ENCODE measurements at regions not wholly inside any gene's neighbourhood (a gene's known extent, or its start where the extent isn't known, plus 50 kb on each side); places are given as distances from the start of the nearest gene placed in this dataset.

DNA sequence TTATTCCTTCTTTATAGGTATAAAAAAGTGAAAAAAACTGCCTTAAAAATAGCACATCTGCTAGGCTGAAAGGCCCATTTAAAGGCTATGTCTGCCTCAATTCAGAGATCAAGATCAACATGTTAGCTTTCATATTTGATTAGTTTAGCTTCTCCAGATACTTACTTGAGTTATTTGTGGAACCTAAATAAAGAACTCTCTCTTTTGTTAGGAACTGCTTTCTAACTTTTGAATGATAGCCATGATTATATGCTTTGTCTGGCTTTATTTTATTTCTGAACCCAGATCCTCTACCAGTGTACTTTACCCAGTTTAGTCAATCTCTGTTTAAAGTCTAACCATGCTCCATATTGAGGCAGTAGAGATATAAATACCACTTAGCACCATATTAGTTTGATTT, 515.5 kb upstream of the SEMA3D start:
- H3K27me3 ChIP-seq (ENCODE audit: control insufficient read depth, insufficient read depth, low read length, poor library complexity, severe bottlenecking), result no peaks in the 10 kb centered on the region
- no peaks in the 10 kb centered on the region for H3K9me3 ChIP-seq (ENCODE audit: control insufficient read depth, low read length)
- no peaks in the 10 kb centered on the region for H3K9me3 Mint-ChIP-seq
- no peak overlapping the region for H3K27ac ChIP-seq (ENCODE audit: low read depth, low read length)
- no peak overlapping the region for H3K4me3 ChIP-seq (ENCODE audit: low read length)
- H3K4me3 Mint-ChIP-seq, result no peak overlapping the region
- H3K4me1 ChIP-seq (ENCODE audit: control insufficient read depth, insufficient read depth, low read length), result no peaks in the 10 kb centered on the region
- TF ChIP-seq, protein P1, sequence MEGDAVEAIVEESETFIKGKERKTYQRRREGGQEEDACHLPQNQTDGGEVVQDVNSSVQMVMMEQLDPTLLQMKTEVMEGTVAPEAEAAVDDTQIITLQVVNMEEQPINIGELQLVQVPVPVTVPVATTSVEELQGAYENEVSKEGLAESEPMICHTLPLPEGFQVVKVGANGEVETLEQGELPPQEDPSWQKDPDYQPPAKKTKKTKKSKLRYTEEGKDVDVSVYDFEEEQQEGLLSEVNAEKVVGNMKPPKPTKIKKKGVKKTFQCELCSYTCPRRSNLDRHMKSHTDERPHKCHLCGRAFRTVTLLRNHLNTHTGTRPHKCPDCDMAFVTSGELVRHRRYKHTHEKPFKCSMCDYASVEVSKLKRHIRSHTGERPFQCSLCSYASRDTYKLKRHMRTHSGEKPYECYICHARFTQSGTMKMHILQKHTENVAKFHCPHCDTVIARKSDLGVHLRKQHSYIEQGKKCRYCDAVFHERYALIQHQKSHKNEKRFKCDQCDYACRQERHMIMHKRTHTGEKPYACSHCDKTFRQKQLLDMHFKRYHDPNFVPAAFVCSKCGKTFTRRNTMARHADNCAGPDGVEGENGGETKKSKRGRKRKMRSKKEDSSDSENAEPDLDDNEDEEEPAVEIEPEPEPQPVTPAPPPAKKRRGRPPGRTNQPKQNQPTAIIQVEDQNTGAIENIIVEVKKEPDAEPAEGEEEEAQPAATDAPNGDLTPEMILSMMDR (conservative IDR thresholded peaks at IDR 0.05), result no peak
- no peaks in the 10 kb centered on the region for H3K36me3 Mint-ChIP-seq (ENCODE audit: low read depth)
- H3K36me3 ChIP-seq (ENCODE audit: control insufficient read depth, insufficient read depth, low read length), result no peaks in the 10 kb centered on the region
- H3K27me3 Mint-ChIP-seq (ENCODE audit: insufficient read depth), result no peaks in the 10 kb centered on the region
- no peak overlapping the region for H3K9ac ChIP-seq (ENCODE audit: extremely low read depth, low read length, poor library complexity, severe bottlenecking)
- no peaks in the 10 kb centered on the region for H3K4me1 Mint-ChIP-seq
- no peak for DNase-seq
- H3K27ac Mint-ChIP-seq, result no peak overlapping the region

DNA sequence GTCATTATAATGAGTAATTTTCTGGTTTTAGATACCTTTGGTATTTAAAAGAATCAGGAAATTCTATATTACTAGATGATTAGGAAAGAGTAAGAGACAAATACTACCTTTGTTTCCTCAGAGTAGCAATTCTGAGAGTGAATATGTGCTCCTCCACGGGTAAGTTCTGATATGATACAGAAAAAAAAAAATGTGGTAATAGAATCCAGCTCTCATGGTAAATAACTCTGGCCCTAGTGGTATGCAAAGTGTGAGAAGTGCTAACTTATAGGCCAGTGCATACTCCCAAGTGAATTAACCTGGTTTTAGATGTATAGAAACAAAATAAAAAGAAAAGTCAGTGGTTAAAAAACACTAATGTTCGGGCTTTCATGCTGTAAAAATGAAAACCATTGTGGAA, 512.6 kb upstream of the SEMA3D start:
- H3K4me1 ChIP-seq (ENCODE audit: control insufficient read depth, insufficient read depth, low read length), result no peaks in the 10 kb centered on the region
- H3K27me3 ChIP-seq (ENCODE audit: control insufficient read depth, insufficient read depth, low read length, poor library complexity, severe bottlenecking), result no peaks in the 10 kb centered on the region
- H3K4me1 Mint-ChIP-seq, result no peaks in the 10 kb centered on the region
- no peaks in the 10 kb centered on the region for H3K9me3 ChIP-seq (ENCODE audit: control insufficient read depth, low read length)
- H3K4me3 Mint-ChIP-seq, result no peak overlapping the region
- WGBS, 2 experiments (ENCODE audit: insufficient coverage in 1 of 2, insufficient read length in 1 of 2), result 89 to 100% methylated on average over 2 of the region's 2 CpGs
- no peak overlapping the region for H3K9ac ChIP-seq (ENCODE audit: extremely low read depth, low read length, poor library complexity, severe bottlenecking)
- no peak for DNase-seq
- H3K27ac ChIP-seq (ENCODE audit: low read depth, low read length), result no peak overlapping the region
- H3K27ac Mint-ChIP-seq, result no peak overlapping the region
- TF ChIP-seq, protein P1 (conservative IDR thresholded peaks at IDR 0.05), result no peak
- no peaks in the 10 kb centered on the region for H3K27me3 Mint-ChIP-seq (ENCODE audit: insufficient read depth)
- no peaks in the 10 kb centered on the region for H3K36me3 ChIP-seq (ENCODE audit: control insufficient read depth, insufficient read depth, low read length)
- no peaks in the 10 kb centered on the region for H3K9me3 Mint-ChIP-seq
- H3K36me3 Mint-ChIP-seq (ENCODE audit: low read depth), result no peaks in the 10 kb centered on the region
- no peak overlapping the region for H3K4me3 ChIP-seq (ENCODE audit: low read length)

DNA sequence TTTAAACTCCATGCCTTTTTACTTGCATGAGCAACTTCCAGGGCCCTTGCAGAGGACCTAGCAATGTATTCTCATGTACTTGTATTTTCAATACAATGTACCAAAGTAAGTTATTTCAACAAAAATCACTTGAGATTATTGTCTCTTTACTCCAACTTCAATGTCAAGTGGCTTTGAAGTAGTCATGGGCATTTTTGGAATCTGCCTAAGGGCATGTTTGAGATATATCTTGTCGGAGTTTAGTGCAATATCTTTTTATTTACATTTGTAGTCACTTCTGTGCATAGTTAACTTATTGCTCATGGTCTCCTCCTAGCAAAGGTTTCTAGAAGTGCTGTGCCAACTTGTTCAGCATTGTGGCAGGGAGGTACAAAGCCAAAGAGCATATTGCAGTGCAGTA, 508.7 kb upstream of the SEMA3D start:
- Histone ChIP-seq H3K4me1 (ENCODE audit: control insufficient read depth, insufficient read depth, low read length) (no peaks in the 10 kb centered on the region), H3K9ac (ENCODE audit: extremely low read depth, low read length, poor library complexity, severe bottlenecking) (no peak overlapping the region), H3K36me3 (ENCODE audit: control insufficient read depth, insufficient read depth, low read length) (no peaks in the 10 kb centered on the region), H3K4me3 (ENCODE audit: low read length) (no peak overlapping the region), H3K27me3 (ENCODE audit: control insufficient read depth, insufficient read depth, low read length, poor library complexity, severe bottlenecking) (no peaks in the 10 kb centered on the region), H3K27ac (ENCODE audit: low read depth, low read length) (no peak overlapping the region), H3K9me3 (ENCODE audit: control insufficient read depth, low read length) (no peaks in the 10 kb centered on the region)
- no peaks in the 10 kb centered on the region for H3K4me1 Mint-ChIP-seq
- no peaks in the 10 kb centered on the region for H3K9me3 Mint-ChIP-seq
- H3K36me3 Mint-ChIP-seq (ENCODE audit: low read depth), result no peaks in the 10 kb centered on the region
- TF ChIP-seq, protein P1 (conservative IDR thresholded peaks at IDR 0.05), result no peak
- DNase-seq, result no peak
- H3K4me3 Mint-ChIP-seq, result no peak overlapping the region
- 100% methylated on average over 1 of the region's 1 CpG; no CpG with 5 or more reads in 1 of the 2 experiments for WGBS, 2 experiments (ENCODE audit: insufficient coverage in 1 of 2, insufficient read length in 1 of 2)
- no peak overlapping the region for H3K27ac Mint-ChIP-seq
- no peaks in the 10 kb centered on the region for H3K27me3 Mint-ChIP-seq (ENCODE audit: insufficient read depth)
